CD8-positive, alpha-beta memory T cell (primary cell): ENCODE measurements at regions not wholly inside any gene's neighbourhood (a gene's known extent, or its start where the extent isn't known, plus 50 kb on each side); places are given as distances from the start of the nearest gene placed in this dataset.

Source experiments
- CTCF ChIA-PET: fragments of 350-600 bp; sonication (Branson Sonifier 250); formaldehyde crosslinking; loops from one replicate; lab custom pipeline; 2021; ENCODE audit warnings: antibody characterized with exemption; lab: Charles Lee
- POLR2A ChIA-PET: fragments of 350-600 bp; sonication (Branson Sonifier 250); formaldehyde crosslinking; loops from one replicate; lab custom pipeline; 2021; ENCODE audit warnings: antibody characterized with exemption; lab: Charles Lee
- DNase-seq, 5 donors: peaks; one replicate each; pipeline versions ENCODE4 v3.0.0 to v3.0.0-alpha.2; 2020 to 2022; ENCODE audit warnings: mixed read lengths in 1 of 5
- H3K27ac ChIP-seq: one replicate; pipeline ENCODE4 v1.7.0; 2013; ENCODE audit warnings: low read depth, mild to moderate bottlenecking, low read length, moderate library complexity
- H3K27me3 ChIP-seq: 2 replicates; pipeline ENCODE4 v1.7.0; 2013; ENCODE audit warnings: low read length, mild to moderate bottlenecking; ENCODE audit not compliant: insufficient read depth, poor library complexity, severe bottlenecking
- H3K36me3 ChIP-seq: 2 replicates; pipeline ENCODE4 v1.7.0; 2013; ENCODE audit warnings: mild to moderate bottlenecking, low read length, moderate library complexity; ENCODE audit not compliant: insufficient read depth
- H3K4me1 ChIP-seq: 2 replicates; pipeline ENCODE4 v1.7.0; 2013; ENCODE audit warnings: mild to moderate bottlenecking, low read length, moderate library complexity; ENCODE audit not compliant: insufficient read depth
- H3K4me3 ChIP-seq: 2 replicates; pipeline ENCODE4 v1.7.0; 2013; ENCODE audit warnings: mild to moderate bottlenecking, low read length
- H3K9me3 ChIP-seq: 2 replicates; pipeline ENCODE4 v1.7.0; 2013; ENCODE audit warnings: mild to moderate bottlenecking, low read length
- H3K27ac Mint-ChIP-seq, 8 donors: one replicate each; pipeline ENCODE4 v1.8.0; 2020 to 2021; ENCODE audit warnings: mixed read lengths in 8 of 8, mild to moderate bottlenecking in 6 of 8, inconsistent platforms in 3 of 8, moderate library complexity in 3 of 8
- H3K27me3 Mint-ChIP-seq, 2 donors: one replicate each; pipeline ENCODE4 v1.8.0; 2020 to 2021; ENCODE audit warnings: mixed read lengths in 2 of 2, mild to moderate bottlenecking in 1 of 2, moderate library complexity in 1 of 2
- H3K36me3 Mint-ChIP-seq, 3 donors: one replicate each; pipeline ENCODE4 v1.8.0; 2020 to 2021; ENCODE audit warnings: mixed read lengths in 3 of 3, inconsistent platforms in 1 of 3, mild to moderate bottlenecking in 1 of 3
- H3K4me1 Mint-ChIP-seq, 3 donors: one replicate each; pipeline ENCODE4 v1.8.0; 2020 to 2021; ENCODE audit warnings: mixed read lengths in 3 of 3, inconsistent platforms in 1 of 3, mild to moderate bottlenecking in 1 of 3
- H3K4me3 Mint-ChIP-seq, 7 donors: one replicate each; pipeline ENCODE4 v1.8.0; 2020 to 2021; ENCODE audit warnings: mixed read lengths in 7 of 7, mild to moderate bottlenecking in 6 of 7, moderate library complexity in 4 of 7, inconsistent platforms in 2 of 7
- H3K9me3 Mint-ChIP-seq, 5 donors: one replicate each; pipeline ENCODE4 v1.8.0; 2020 to 2022; ENCODE audit warnings: mixed read lengths in 5 of 5, mild to moderate bottlenecking in 3 of 5, moderate library complexity in 2 of 5, inconsistent platforms in 1 of 5

GRCh38 chr15:29873264-29873663, 51.0 kb upstream of the TJP1 start:
- ChIA-PET CTCF (no interaction called here), POLR2A (no interaction called here)
- Mint-ChIP-seq H3K4me3 (no peak overlapping the region), H3K4me1 (no peaks in the 10 kb centered on the region), H3K27me3 (peaks cover 0 to 8% of the 10 kb centered on the region in 2 donors), H3K27ac (no peak overlapping the region), H3K9me3 (peaks cover 0 to 2% (median 0%) of the 10 kb centered on the region in 5 donors), H3K36me3 (no peaks in the 10 kb centered on the region)
- no peak overlapping the region for H3K4me3 ChIP-seq
- no peaks in the 10 kb centered on the region for H3K9me3 ChIP-seq
- H3K27ac ChIP-seq, result no peak overlapping the region
- H3K36me3 ChIP-seq, result no peaks in the 10 kb centered on the region
- H3K27me3 ChIP-seq, result no peaks in the 10 kb centered on the region
- no peak for DNase-seq
- H3K4me1 ChIP-seq, result no peaks in the 10 kb centered on the region

- peaks cover 0 to 2% (median 0%) of the 10 kb centered on the region in 5 donors for H3K9me3 Mint-ChIP-seq
- peaks cover 0 to 8% of the 10 kb centered on the region in 2 donors for H3K27me3 Mint-ChIP-seq
- no peak overlapping the region for H3K27ac Mint-ChIP-seq
- H3K27me3 ChIP-seq, result no peaks in the 10 kb centered on the region
- H3K9me3 ChIP-seq, result no peaks in the 10 kb centered on the region
- no peaks in the 10 kb centered on the region for H3K36me3 Mint-ChIP-seq
- H3K4me1 Mint-ChIP-seq, result no peaks in the 10 kb centered on the region
- H3K4me1 ChIP-seq, result no peaks in the 10 kb centered on the region
- DNase-seq, result no peak
- no peak overlapping the region for H3K4me3 ChIP-seq
- ChIA-PET POLR2A (no interaction called here), CTCF (no interaction called here)
- no peaks in the 10 kb centered on the region for H3K36me3 ChIP-seq
- H3K27ac ChIP-seq, result no peak overlapping the region
- no peak overlapping the region for H3K4me3 Mint-ChIP-seq
These were observed 50.4 kb upstream of the TJP1 start for GRCh38 chr15:29872716-29873115.
